Aorta (tissue), 5 donors: ENCODE measurements at regions not wholly inside any gene's neighbourhood (a gene's known extent, or its start where the extent isn't known, plus 50 kb on each side); places are given as distances from the start of the nearest gene placed in this dataset.

Experiments used
- ATAC-seq: fragments of 200-7000 bp; cut with Tn5 transposase; one replicate; pipeline ENCODE4 v1.9.1; 2022; ENCODE audit warnings: moderate library complexity; ENCODE audit not compliant: low FRiP score
- DNase-seq, 2 donors: peaks; one replicate each; pipeline ENCODE4 v3.0.0-alpha.2; 2020
- H3K27ac ChIP-seq, 2 donors: one replicate each; pipeline ENCODE4 v1.5.1; 2013; ENCODE audit warnings: low read length in 2 of 2, mild to moderate bottlenecking in 2 of 2, moderate library complexity in 2 of 2, control low read depth in 1 of 2, inconsistent platforms in 1 of 2, low read depth in 1 of 2
- H3K27me3 ChIP-seq, 2 donors: one replicate each; pipeline ENCODE4 v1.6.1; 2013; ENCODE audit warnings: control low read depth in 1 of 2, low read length in 1 of 2, mild to moderate bottlenecking in 1 of 2, moderate library complexity in 1 of 2; ENCODE audit not compliant: insufficient read depth in 2 of 2, control insufficient read depth in 1 of 2
- H3K36me3 ChIP-seq, 2 donors: one replicate each; pipeline ENCODE4 v1.6.1; 2013; ENCODE audit warnings: control low read depth in 1 of 2, low read length in 1 of 2, mild to moderate bottlenecking in 1 of 2; ENCODE audit not compliant: insufficient read depth in 2 of 2, control insufficient read depth in 1 of 2
- H3K4me1 ChIP-seq, 2 donors: one replicate each; pipeline ENCODE4 v1.6.1; 2013; ENCODE audit warnings: low read length in 2 of 2, control low read depth in 1 of 2, mild to moderate bottlenecking in 1 of 2, moderate library complexity in 1 of 2; ENCODE audit not compliant: insufficient read depth in 2 of 2, control insufficient read depth in 1 of 2
- H3K4me3 ChIP-seq, 2 donors: one replicate each; pipeline ENCODE4 v1.5.1; 2013; ENCODE audit warnings: low read length in 2 of 2, control low read depth in 1 of 2, mild to moderate bottlenecking in 1 of 2
- H3K9me3 ChIP-seq: one replicate; pipeline ENCODE4 v1.6.1; 2013; ENCODE audit warnings: mild to moderate bottlenecking, low read length; ENCODE audit not compliant: control insufficient read depth
- WGBS, 2 donors: extraction: QIAGEN DNeasy Blood & Tissue Kit; methylation state at CpG; one replicate each; pipeline ENCODE4 v1.1.7; 2013; 5-methylcytosine and 5-hydroxymethylcytosine counted together
- intact Hi-C, 2 donors: fragments of 100-400 bp; cut with DNase I; formaldehyde crosslinking; loops; one replicate each; pipeline versions ENCODE4 v1.14.2 to v1.15.0; 2022
- donor health status: healthy with polysubstance abuse.
- donor health status: Bipolar disorder and iron deficiency.
- donor health status: DM: no; HTN: no; CAD: no.
- donor health status: DM: no; HTN: no; CAD: no.
- donor health status: DM: yes; HTN: yes; CAD: no.

GRCh38 chr7:19397911-19398310 lies 252.7 kb upstream of the FERD3L start:
- Histone ChIP-seq H3K4me3 (no peak overlapping the region), H3K36me3 (no peaks in the 10 kb centered on the region), H3K4me1 (no peaks in the 10 kb centered on the region), H3K9me3 (no peaks in the 10 kb centered on the region), H3K27ac (no peak overlapping the region), H3K27me3 (no peaks in the 10 kb centered on the region)
- 64 to 67% methylated on average over 4 of the region's 4 CpGs for WGBS, 2 donors
- DNase-seq = no peak
- ATAC-seq = no peak
- intact Hi-C loops = no loop called here

- Histone ChIP-seq H3K4me3 (no peak overlapping the region), H3K9me3 (no peaks in the 10 kb centered on the region), H3K4me1 (no peaks in the 10 kb centered on the region), H3K27me3 (no peaks in the 10 kb centered on the region), H3K36me3 (no peaks in the 10 kb centered on the region), H3K27ac (no peak overlapping the region)
- DNase-seq = no peak
- intact Hi-C loops = no loop called here
- ATAC-seq = no peak
- 42 to 49% methylated on average over 3 of the region's 3 CpGs for WGBS, 2 donors
Measured at GRCh38 chr7:19392246-19392645, 247.0 kb upstream of the FERD3L start.

- intact Hi-C loops = no loop called here
- no peaks in the 10 kb centered on the region for H3K9me3 ChIP-seq
- no peaks in the 10 kb centered on the region for H3K27me3 ChIP-seq
- no peak overlapping the region for H3K27ac ChIP-seq
- DNase-seq (no peak), ATAC-seq (no peak)
- no peak overlapping the region for H3K4me3 ChIP-seq
- 58 to 59% methylated on average over 5 of the region's 5 CpGs for WGBS, 2 donors
- no peaks in the 10 kb centered on the region for H3K4me1 ChIP-seq
- H3K36me3 ChIP-seq = no peaks in the 10 kb centered on the region
Measured at GRCh38 chr7:19390795-19391194, 245.6 kb upstream of the FERD3L start.

GRCh38 chr7:19381321-19381720 lies 236.1 kb upstream of the FERD3L start:
- Histone ChIP-seq H3K27me3 (no peaks in the 10 kb centered on the region), H3K4me1 (peaks cover 0 to 1% of the 10 kb centered on the region in 2 donors), H3K27ac (no peak overlapping the region), H3K36me3 (no peaks in the 10 kb centered on the region), H3K4me3 (no peak overlapping the region), H3K9me3 (no peaks in the 10 kb centered on the region)
- WGBS, 2 donors = 86 to 96% methylated on average over 1 of the region's 1 CpG
- intact Hi-C loops = no loop called here
- ATAC-seq (no peak), DNase-seq (no peak)

GRCh38 chr7:19378345-19378714 lies 233.1 kb upstream of the FERD3L start:
- 55 to 60% methylated on average over 2 of the region's 2 CpGs for WGBS, 2 donors
- ATAC-seq = no peak

GRCh38 chr7:19377611-19378344 lies 232.6 kb upstream of the FERD3L start:
- DNase-seq (no peak), ATAC-seq (no peak)
- no peaks in the 10 kb centered on the region for H3K9me3 ChIP-seq
- H3K4me3 ChIP-seq = no peak overlapping the region
- no peaks in the 10 kb centered on the region for H3K27me3 ChIP-seq
- intact Hi-C loops = no loop called here
- H3K36me3 ChIP-seq = no peaks in the 10 kb centered on the region
- 41 to 43% methylated on average over 9 of the region's 9 CpGs for WGBS, 2 donors
- no peak overlapping the region for H3K27ac ChIP-seq
- peaks cover 0 to 1% of the 10 kb centered on the region in 2 donors for H3K4me1 ChIP-seq

More at GRCh38 chr7:19378345-19378714, 233.1 kb upstream of the FERD3L start:
- Histone ChIP-seq H3K27ac (no peak overlapping the region), H3K9me3 (no peaks in the 10 kb centered on the region), H3K4me3 (no peak overlapping the region), H3K27me3 (no peaks in the 10 kb centered on the region), H3K4me1 (peaks cover 0 to 1% of the 10 kb centered on the region in 2 donors), H3K36me3 (no peaks in the 10 kb centered on the region)
- no peak for DNase-seq
- intact Hi-C loops = no loop called here

GRCh38 chr7:19376538-19376937 lies 231.3 kb upstream of the FERD3L start:
- intact Hi-C loops = no loop called here
- H3K27ac ChIP-seq = no peak overlapping the region
- peaks cover 0 to 1% of the 10 kb centered on the region in 2 donors for H3K4me1 ChIP-seq
- no peak for ATAC-seq
- H3K9me3 ChIP-seq = no peaks in the 10 kb centered on the region
- 37 to 48% methylated on average over 3 of the region's 3 CpGs for WGBS, 2 donors
- H3K36me3 ChIP-seq = no peaks in the 10 kb centered on the region
- no peak overlapping the region for H3K4me3 ChIP-seq
- no peak for DNase-seq
- H3K27me3 ChIP-seq = no peaks in the 10 kb centered on the region

GRCh38 chr7:19375976-19376375 lies 230.8 kb upstream of the FERD3L start:
- intact Hi-C loops = no loop called here
- no peak for ATAC-seq
- Histone ChIP-seq H3K4me1 (peaks cover 0 to 1% of the 10 kb centered on the region in 2 donors), H3K27me3 (no peaks in the 10 kb centered on the region), H3K9me3 (no peaks in the 10 kb centered on the region), H3K4me3 (no peak overlapping the region), H3K36me3 (no peaks in the 10 kb centered on the region), H3K27ac (no peak overlapping the region)
- DNase-seq = no peak
- 65 to 80% methylated on average over 1 of the region's 1 CpG for WGBS, 2 donors

- ATAC-seq (no peak), DNase-seq (no peak)
- intact Hi-C loops = no loop called here
- Histone ChIP-seq H3K4me1 (peaks cover 0 to 1% of the 10 kb centered on the region in 2 donors), H3K27me3 (no peaks in the 10 kb centered on the region), H3K36me3 (no peaks in the 10 kb centered on the region), H3K27ac (no peak overlapping the region), H3K4me3 (no peak overlapping the region), H3K9me3 (no peaks in the 10 kb centered on the region)
- 62 to 72% methylated on average over 2 of the region's 2 CpGs for WGBS, 2 donors
Measured at GRCh38 chr7:19373334-19373733, 228.1 kb upstream of the FERD3L start.
